Globus pallidus (tissue), 1 donor: ENCODE measurements at regions not wholly inside any gene's neighbourhood (a gene's known extent, or its start where the extent isn't known, plus 50 kb on each side); places are given as distances from the start of the nearest gene placed in this dataset.
"Not testable (repeated sequence)": the region's sequence is repeated elsewhere in the genome, so short reads cannot be mapped to it uniquely, and the experiment has no call there.

Experiments
- DNase-seq: peaks from one replicate; pipeline ENCODE4 v3.0.0-alpha.2; 2015; ENCODE audit warnings: low spot score

- no peak for DNase-seq
Measured at GRCh38 chr12:17695495-17695894, 394.5 kb downstream of the RERGL start.

DNA sequence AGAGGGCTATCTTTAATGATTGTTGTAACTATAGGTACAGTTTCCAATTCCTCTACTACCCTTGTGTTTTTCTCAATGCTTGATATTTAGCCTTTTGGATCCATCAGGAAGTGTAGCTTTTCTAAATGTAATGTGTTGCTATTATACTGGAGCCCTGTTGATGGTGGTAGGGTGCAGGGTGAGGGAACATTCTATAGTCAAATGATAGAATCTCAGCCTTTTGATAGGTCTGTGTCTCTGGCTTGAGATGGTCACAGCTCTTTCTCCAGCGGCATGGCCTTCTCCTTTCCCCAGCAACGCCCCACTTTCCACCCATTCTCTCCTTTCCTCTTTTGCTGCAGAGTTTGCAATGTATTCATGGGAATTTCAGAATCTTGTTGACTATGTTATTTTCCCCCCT lies 398.6 kb downstream of the RERGL start:
- no peak for DNase-seq

GRCh38 chr12:17680220-17680619 lies 409.8 kb downstream of the RERGL start:
- no peak for DNase-seq

GRCh38 chr12:17666641-17667324 lies 423.2 kb downstream of the RERGL start:
- DNase-seq, result no peak

DNA sequence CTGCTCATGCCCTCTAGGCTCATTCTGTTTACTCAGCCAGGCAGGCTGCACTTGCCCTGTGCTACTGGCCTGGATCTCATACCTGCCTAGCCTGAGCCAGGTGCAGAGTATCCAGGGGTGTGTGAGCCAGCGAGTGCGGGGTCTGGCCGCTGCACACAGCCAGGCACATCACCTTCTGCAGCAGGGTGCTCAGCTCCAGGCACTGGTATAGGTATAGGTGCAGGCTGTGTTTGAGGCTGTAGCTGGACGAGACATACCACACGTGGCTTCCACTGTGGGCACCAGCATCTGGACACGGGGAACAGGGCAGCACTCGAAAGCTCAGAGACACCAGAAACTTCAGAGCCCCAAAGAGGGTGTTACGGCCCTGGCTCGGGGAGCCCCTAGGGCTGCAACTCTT lies 424.2 kb downstream of the RERGL start:
- DNase-seq, result no peak

- no peak for DNase-seq
Measured at GRCh38 chr12:17661250-17661649, 428.7 kb downstream of the RERGL start.

DNA sequence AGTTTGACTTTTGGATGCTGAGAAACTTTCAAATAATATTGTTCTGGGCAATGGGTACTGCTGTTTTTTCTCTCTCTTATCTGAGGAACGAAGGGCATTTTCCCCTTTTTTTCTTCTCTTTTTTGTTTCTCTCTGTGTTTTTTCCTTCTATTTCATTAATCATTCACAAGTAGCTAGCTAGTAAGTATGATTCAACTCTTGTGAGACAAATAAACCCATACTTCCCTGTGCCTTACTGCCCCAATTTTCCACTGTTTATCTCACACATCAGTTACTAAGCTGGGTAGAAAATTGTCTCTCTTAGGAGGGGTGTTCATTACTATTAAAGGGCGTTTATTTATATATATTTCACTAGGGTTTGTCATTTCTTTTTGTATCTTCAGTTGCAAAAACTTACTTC lies 437.6 kb downstream of the RERGL start:
- DNase-seq, result no peak

DNA sequence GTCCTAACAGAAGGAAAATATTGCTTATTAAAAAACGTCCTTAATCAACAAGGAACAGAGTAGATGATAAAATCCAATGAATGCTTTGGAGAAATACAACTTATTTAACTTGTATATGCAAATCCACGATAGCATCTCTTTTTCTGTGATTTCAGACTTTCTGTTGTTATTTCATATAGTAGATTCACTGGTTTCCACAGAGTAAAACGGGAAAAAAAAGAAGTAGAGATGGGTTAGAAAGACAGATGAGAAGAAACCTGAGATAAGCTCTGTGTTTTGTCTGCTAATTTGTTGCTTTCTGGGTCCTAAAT lies 447.7 kb downstream of the RERGL start:
- no peak for DNase-seq

GRCh38 chr12:17640615-17641014 lies 449.4 kb downstream of the RERGL start:
- DNase-seq, result no peak

DNA sequence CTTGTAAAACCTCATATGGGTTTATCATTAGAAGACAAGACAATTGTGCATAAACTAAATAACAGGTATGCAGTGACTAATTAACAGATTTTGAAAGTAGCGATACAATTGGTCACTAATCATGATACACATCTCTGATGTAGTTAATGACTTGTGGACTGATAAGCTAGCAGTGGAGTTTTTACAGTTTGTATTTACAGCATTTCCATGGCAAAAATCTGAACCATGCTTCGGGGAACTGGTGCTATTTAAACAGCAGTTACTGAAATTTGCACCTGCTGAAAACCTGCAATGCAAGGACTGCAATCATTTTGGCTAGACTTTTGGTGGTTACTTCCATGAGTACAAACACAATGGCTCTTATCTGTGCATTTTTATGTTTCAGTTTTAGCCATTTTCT lies 471.2 kb downstream of the RERGL start:
- no peak for DNase-seq

GRCh38 chr12:17609701-17610100 lies 480.3 kb downstream of the RERGL start:
- no peak for DNase-seq

- no peak for DNase-seq
Measured at GRCh38 chr12:17609153-17609552, 480.8 kb downstream of the RERGL start.

GRCh38 chr12:17595111-17595510 lies 494.9 kb downstream of the RERGL start:
- no peak for DNase-seq

GRCh38 chr12:17593715-17594406 lies 496.1 kb downstream of the RERGL start:
- DNase-seq, result no peak

DNA sequence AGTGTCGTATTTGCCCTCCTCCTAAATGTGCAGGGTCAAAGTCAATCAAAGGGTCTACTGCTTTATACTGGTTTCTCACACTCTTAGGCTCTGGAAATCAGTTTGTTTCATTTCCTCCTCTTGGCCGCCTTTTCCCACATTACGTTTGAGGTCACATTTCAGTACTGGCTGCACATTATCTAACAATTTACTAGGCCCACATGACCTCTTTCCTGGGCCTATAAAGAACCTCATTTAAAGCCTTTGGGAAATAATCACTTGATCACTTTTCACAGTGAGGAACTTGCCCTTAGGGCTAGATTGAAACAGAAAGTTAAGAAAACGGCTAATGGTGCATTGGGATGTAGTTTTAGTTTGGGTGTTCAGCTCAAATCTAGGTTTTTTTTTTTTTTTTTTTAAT lies 497.5 kb downstream of the RERGL start:
- no peak for DNase-seq

- DNase-seq, result no peak
Measured at GRCh38 chr12:17591005-17591681, 498.9 kb downstream of the RERGL start.

GRCh38 chr12:17588968-17589367 lies 501.0 kb downstream of the RERGL start:
- DNase-seq, result peak; percentile 5

GRCh38 chr12:17579205-17580026 lies 510.6 kb downstream of the RERGL start:
- no peak for DNase-seq

- DNase-seq, result no peak
Measured at GRCh38 chr12:17577405-17577804, 512.6 kb downstream of the RERGL start.

DNA sequence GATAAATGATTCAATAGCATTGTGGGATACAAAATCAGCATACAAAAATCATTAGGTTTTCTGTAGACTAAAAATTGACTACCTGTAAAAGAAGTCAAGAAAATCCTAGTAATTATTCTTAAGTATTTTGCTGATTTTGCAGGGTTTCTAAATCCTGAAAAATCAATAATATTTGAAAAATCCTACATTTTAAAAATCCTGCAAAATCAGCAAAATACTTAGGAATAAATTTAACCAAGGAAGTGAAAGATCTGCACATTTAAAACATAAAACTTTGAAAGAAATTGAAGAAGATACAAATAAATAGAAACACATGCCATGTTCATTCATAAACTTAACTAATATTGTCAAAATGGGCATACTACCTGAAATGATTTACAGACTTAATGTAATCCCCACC lies 517.7 kb downstream of the RERGL start:
- no peak for DNase-seq

- DNase-seq, result no peak
Measured at GRCh38 chr12:17571047-17571446, 518.9 kb downstream of the RERGL start.

DNA sequence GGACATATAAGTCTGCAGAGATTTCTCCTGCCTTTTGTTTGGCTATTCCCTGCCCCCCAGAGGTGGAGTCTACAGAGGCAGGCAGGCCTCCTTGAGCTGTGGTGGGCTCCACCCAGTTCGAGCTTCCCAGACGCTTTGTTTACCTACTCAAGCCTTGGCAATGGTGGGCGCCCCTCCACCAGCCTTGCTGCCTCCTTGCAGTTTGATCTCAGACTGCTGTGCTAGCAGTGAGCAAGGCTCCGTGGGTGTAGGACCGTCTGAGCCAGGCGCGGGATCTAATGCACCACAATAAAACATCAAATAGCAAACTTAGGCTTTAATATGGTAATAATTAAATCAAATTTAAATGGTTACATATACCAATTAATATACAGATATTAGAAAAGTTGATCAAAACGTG lies 525.4 kb downstream of the RERGL start:
- not testable (repeated sequence) for DNase-seq

GRCh38 chr12:17550011-17550410 lies 540.0 kb downstream of the RERGL start:
- DNase-seq, result no peak
